GM18858 (cell line): ENCODE measurements at regions not wholly inside any gene's neighbourhood (a gene's known extent, or its start where the extent isn't known, plus 50 kb on each side); places are given as distances from the start of the nearest gene placed in this dataset.

Experiments used
- ATAC-seq: cut with Tn5 transposase; IDR thresholded peaks from one replicate; pipeline ENCODE4 v1.9.1; 2021; ENCODE audit not compliant: unreplicated experiment

DNA sequence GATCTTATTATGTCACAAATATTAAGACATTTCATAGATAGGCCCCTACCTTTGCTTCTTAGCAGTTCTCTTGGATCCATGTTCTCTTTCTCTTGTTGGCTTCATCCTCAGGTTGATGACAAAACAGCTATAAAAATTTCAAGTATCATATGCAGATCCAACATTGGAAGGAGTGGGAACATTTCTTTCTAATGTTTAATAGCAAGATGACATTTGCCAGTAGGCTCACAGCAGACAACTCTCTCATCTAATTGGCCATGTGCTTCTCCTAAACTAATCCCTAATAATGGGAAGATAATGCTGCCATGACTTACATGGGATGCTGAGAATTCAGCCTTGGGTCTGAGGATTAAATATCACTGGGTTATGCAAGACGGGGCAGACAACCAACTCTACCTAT lies 485.5 kb upstream of the SEMA6A start:
- ATAC-seq: no peak

GRCh38 chr5:117058740-117059139 lies 484.1 kb upstream of the SEMA6A start:
- ATAC-seq: no peak

GRCh38 chr5:117055517-117055916 lies 480.9 kb upstream of the SEMA6A start:
- no peak for ATAC-seq

DNA sequence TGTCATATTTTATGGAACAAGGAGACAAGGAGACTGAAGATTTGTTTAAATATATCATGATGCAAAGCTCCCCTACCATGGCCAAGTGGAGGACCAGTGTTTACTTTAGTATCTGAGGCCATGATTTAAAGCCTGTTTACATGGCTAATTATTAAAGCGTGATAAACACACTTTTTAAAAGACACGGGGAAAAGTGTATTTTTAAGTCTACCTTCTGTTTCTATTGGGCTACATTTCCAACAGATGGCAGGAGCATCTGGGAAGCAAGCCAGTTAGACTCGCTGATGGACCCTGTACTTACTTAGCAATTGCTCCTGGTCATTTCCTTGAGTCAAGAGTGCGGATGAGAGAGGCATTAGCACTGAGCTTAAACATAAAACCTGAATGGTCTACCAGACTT lies 480.3 kb upstream of the SEMA6A start:
- ATAC-seq: no peak

DNA sequence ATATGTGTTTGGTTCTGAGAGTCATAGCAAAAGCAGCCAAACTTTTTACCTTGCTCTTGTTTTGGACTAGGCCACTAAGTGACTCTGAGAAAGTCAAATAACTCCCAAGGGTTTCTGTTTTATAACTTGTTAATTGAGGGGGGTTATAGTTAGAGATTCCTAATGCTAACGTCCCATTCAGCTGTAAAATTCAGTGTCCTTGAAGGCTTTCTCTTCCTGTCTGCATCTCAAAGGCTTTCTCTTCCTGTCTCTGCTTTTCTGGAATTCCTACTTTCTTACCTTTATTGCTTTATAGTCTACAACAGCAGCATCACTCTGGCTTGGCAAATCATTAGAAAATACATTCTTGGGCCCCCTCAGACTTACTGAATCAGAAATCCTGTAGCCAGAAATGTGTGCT lies 479.5 kb upstream of the SEMA6A start:
- no peak for ATAC-seq

- no peak for ATAC-seq
Observed at GRCh38 chr5:117041926-117042595, 467.4 kb upstream of the SEMA6A start.

DNA sequence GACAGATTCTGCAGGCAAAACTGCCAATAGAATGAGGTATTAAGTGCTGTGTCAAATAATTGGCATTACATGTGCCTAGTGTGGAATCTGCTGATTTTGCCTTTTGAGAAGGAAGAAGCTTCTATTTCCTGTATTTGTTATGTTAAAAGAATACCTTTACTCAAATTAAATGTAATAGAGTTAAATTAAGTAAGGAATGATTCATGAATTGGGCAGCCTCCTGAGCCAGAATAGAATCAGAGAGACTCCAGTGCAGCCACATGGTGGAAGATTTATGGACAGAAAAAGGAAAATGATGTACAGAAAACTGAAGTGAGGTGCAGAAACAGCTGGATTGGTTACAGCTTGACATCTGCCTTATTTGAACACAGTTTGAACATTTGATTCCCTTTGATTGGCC lies 464.4 kb upstream of the SEMA6A start:
- ATAC-seq: no peak

DNA sequence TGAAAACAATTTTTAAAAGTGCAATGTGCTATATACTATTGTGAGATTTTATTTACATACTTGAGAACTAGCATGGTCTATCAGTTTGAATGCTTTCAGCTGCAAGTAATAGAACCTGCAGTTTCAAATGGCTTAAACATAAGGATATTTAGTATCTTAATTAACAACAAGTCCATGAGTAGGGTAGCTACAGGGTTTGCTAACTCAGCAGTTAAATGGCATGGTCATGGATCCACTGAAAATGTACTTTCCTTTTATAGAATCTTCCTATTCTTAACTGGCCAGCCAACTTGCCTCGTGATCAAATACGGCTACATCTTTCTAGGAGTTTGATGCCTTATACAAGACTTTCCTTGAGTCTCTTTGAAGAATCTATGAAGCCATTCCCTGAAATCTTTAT lies 452.8 kb upstream of the SEMA6A start:
- no peak for ATAC-seq

- ATAC-seq: no peak
Observed at GRCh38 chr5:117020999-117021398, 446.4 kb upstream of the SEMA6A start.

- ATAC-seq: no peak
Observed at GRCh38 chr5:117013280-117013877, 438.8 kb upstream of the SEMA6A start.

- ATAC-seq: no peak
Observed at GRCh38 chr5:117010574-117010973, 436.0 kb upstream of the SEMA6A start.

- ATAC-seq: no peak
Observed at GRCh38 chr5:116998024-116998423, 423.4 kb upstream of the SEMA6A start.

DNA sequence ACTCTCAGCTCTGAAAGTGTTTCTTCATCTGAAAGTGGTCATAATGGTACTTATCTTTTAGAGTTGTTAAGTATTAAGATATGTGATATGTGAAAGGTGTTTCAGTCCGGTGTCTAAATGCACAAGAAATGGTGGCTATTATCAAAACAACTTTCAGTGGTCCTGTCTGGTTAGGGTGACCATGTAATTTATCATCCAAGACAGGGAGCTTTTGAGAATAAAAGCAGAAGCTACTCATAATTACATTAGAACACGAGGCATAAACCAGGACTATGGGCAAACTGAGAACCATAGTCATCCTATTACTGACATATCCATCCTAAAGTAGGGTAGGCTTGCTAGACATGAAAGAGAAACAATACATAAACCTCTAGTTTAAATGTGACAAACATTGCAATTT lies 418.1 kb upstream of the SEMA6A start:
- ATAC-seq: no peak

- no peak for ATAC-seq
Observed at GRCh38 chr5:116989995-116990394, 415.4 kb upstream of the SEMA6A start.

DNA sequence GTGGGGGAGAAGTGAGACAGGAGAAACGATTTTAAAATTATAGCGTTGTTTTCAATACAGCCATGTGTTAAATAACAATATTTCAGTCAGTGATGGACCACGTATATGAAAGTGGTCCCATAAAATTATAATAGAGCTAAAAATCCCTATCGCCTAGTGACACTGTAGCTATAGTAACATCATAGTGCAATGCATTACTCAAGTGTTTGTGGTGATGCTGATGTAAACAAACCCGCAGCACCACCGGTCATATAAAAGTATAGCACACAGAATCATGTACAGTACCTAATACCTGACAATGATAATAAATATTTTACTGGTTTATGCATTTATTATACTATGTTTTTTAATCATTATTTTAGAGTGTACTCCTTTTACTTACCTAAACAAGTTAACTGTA lies 407.4 kb upstream of the SEMA6A start:
- ATAC-seq: no peak

GRCh38 chr5:116980581-116980980 lies 406.0 kb upstream of the SEMA6A start:
- no peak for ATAC-seq

GRCh38 chr5:116976767-116977166 lies 402.1 kb upstream of the SEMA6A start:
- ATAC-seq: no peak

DNA sequence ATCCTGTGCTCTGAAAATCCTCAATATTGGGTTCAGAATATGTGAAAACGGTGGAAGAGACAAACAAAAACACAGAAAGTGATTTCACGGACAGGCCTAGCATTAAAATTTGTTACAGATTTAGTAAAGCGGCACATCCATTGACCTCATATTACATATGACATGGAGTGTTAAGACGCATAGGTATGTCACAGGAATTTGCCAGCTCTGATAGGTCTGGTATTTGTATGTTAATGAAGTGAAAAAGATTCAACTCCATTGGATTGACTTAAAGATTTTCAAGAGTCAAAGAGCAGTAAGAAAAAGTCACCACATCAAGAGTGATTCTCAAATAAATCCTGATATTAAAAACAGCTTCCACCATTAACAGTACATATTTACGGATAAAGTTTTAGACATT lies 396.5 kb upstream of the SEMA6A start:
- no peak for ATAC-seq

DNA sequence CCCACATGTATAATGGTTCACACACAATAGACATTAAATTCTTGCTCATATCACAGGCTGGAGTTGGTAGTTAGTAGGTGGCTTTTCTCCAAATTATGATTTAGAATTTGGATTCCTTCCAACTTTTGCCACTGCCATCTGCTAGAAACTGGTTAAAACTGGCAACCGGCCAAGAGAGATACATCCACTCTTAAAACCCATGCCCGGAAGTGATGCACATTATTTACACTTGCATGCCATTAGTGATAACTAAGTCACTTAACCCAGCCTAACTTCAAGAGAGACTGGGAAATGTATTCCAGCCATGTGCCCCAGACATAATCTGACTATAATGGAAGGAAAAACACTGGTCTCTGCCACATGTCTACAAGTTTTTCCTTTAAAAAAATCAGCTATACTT lies 395.7 kb upstream of the SEMA6A start:
- ATAC-seq: no peak

GRCh38 chr5:116964438-116964837 lies 389.8 kb upstream of the SEMA6A start:
- ATAC-seq: no peak

DNA sequence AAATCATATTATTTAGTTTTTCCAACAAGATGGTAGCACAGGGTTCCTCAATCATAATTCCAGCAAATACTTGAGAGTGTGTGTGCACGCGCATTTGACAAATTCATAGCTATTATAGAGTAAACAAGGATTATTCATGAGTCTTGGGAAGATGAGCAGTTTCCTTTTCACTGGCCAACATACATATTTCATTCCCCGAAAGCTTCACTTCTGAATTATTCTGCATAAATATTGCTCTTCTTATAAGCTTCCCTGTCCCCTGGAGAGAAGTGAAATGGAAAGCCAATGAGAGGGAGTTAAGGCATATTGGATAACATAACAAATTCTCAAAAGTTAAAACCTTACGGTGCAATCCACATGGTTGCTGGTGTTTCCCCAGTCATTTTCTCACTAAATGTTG lies 386.4 kb upstream of the SEMA6A start:
- no peak for ATAC-seq

GRCh38 chr5:116959843-116960242 lies 385.2 kb upstream of the SEMA6A start:
- no peak for ATAC-seq

GRCh38 chr5:116953251-116953930 lies 378.8 kb upstream of the SEMA6A start:
- no peak for ATAC-seq
